GM06990 (cell line): ENCODE measurements at regions not wholly inside any gene's neighbourhood (a gene's known extent, or its start where the extent isn't known, plus 50 kb on each side); places are given as distances from the start of the nearest gene placed in this dataset.

Source experiments
- DNase-seq: peaks from one replicate; pipeline ENCODE4 v3.0.0-alpha.2; 2011; ENCODE audit not compliant: insufficient read length; ENCODE audit errors: extremely low read depth
- H3K27me3 ChIP-seq: replicated peaks from 2 replicates; pipeline ENCODE4 v1.6.0; 2011; ENCODE audit warnings: low read length; ENCODE audit not compliant: control insufficient read depth, insufficient read depth
- H3K36me3 ChIP-seq: 2 replicates; pipeline ENCODE4 v1.5.1; 2011; ENCODE audit warnings: low read length; ENCODE audit not compliant: control insufficient read depth, insufficient read depth
- H3K4me3 ChIP-seq: replicated peaks from 2 replicates; pipeline ENCODE4 v1.5.1; 2011; ENCODE audit warnings: low read depth, mild to moderate bottlenecking, control low read depth, low read length
- CTCF ChIP-seq: IDR thresholded peaks from 2 replicates; pipeline ENCODE4 v1.5.1; 2011; ENCODE audit warnings: low read length, control low read depth, mild to moderate bottlenecking, inconsistent platforms; ENCODE audit not compliant: insufficient read depth, poor library complexity, severe bottlenecking

- TF ChIP-seq CTCF: no peak
- DNase-seq: no peak
- Histone ChIP-seq H3K4me3 (no peak overlapping the region), H3K36me3 (no peaks in the 10 kb centered on the region), H3K27me3 (no peaks in the 10 kb centered on the region)
Observed at GRCh38 chr5:7078101-7078500, 317.8 kb upstream of the ADCY2 start.

GRCh38 chr5:7078901-7079300 lies 317.0 kb upstream of the ADCY2 start:
- no peak overlapping the region for H3K4me3 ChIP-seq
- DNase-seq: no peak
- TF ChIP-seq CTCF: peak; percentile 37
- H3K27me3 ChIP-seq: no peaks in the 10 kb centered on the region
- H3K36me3 ChIP-seq: no peaks in the 10 kb centered on the region

GRCh38 chr5:7080501-7080900 lies 315.4 kb upstream of the ADCY2 start:
- DNase-seq: no peak
- Histone ChIP-seq H3K27me3 (no peaks in the 10 kb centered on the region), H3K4me3 (no peak overlapping the region), H3K36me3 (no peaks in the 10 kb centered on the region)
- no peak for TF ChIP-seq CTCF

GRCh38 chr5:7087719-7088297 lies 308.1 kb upstream of the ADCY2 start:
- Histone ChIP-seq H3K36me3 (no peaks in the 10 kb centered on the region), H3K27me3 (no peaks in the 10 kb centered on the region), H3K4me3 (no peak overlapping the region)
- DNase-seq: no peak
- no peak for TF ChIP-seq CTCF

GRCh38 chr5:7088849-7089248 lies 307.1 kb upstream of the ADCY2 start:
- no peaks in the 10 kb centered on the region for H3K36me3 ChIP-seq
- no peak for TF ChIP-seq CTCF
- no peak for DNase-seq
- no peak overlapping the region for H3K4me3 ChIP-seq
- H3K27me3 ChIP-seq: no peaks in the 10 kb centered on the region

- no peak overlapping the region for H3K4me3 ChIP-seq
- no peak for TF ChIP-seq CTCF
- no peak for DNase-seq
- no peaks in the 10 kb centered on the region for H3K36me3 ChIP-seq
- H3K27me3 ChIP-seq: no peaks in the 10 kb centered on the region
Observed at GRCh38 chr5:7094626-7095025, 301.3 kb upstream of the ADCY2 start.
